NCI-H2029 (cell line): ENCODE measurements at regions not wholly inside any gene's neighbourhood (a gene's known extent, or its start where the extent isn't known, plus 50 kb on each side); places are given as distances from the start of the nearest gene placed in this dataset.
"Not testable (repeated sequence)": the region's sequence is repeated elsewhere in the genome, so short reads cannot be mapped to it uniquely, and the experiment has no call there.

Experiments
- DNase-seq: peaks from one replicate; lab custom pipeline; 2025; lab: John Stamatoyannopoulos, UW

DNA sequence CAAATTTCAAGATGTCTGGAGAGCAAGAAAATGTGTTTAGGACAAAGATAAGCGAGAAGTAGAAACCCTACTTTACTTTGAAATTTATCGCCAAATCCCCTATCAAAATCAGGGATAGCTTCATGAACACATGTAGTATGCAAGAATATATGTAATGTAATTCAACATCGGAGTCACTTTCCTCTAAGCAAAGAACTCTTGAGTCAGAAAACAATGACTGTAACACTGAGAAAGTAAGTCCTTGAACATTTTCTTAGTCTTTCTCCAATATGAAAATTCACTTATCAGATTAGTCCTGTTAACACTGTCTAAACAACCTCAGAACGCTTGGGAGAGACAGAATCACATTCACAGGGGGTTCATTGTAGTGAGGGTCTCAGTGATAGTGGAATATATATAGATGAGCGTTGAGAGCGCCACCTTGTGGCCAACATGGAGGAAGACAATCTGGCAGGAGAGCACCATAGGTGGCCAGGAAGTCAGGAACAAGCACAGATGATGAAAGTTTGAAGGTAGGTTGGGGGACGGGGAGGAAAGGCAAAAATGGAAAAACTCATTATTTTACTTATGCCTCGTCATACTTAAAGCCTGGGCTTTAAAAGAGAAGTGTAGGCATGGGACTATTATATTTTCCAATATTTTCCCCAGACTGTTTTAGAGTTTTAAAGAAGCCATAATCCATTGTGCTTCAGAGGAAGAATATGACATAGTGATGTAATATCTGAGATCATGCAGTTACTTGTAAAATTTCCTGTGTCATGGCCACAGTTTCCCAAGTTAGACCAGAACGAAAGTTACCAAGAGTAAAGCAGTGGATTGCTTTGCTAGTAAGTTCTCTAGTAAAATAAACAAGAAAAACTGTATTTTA lies 115.5 kb upstream of the GNAI1 start:
- DNase-seq, result peak; percentile 20

DNA sequence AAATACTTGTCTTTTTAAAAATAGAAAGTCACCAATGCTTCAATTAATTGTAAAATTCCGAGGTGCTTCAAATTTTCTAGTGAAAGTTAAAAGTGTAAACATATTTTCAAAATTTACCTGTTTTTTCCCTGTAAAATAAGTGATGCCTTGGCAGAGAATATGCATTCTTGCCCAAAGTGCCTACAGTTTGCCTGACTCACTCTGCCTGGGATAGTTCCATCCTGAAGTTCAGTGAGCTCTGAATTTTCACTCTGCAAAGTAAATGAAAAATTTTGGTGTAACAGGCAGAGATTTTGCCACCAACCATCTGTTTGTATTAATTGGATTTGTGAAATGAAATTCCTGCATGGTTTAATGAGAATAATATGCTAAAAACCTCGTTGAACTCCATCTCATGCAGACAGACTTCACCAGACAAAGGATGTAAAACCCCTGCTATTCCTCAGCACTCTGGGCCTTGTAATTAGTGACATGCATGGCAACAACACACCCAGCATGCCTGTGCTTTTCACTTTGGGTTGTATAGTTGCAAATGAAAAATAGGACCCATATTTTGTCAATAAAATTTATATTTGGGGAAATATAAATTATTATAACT lies 117.4 kb upstream of the GNAI1 start:
- DNase-seq, result no peak

DNA sequence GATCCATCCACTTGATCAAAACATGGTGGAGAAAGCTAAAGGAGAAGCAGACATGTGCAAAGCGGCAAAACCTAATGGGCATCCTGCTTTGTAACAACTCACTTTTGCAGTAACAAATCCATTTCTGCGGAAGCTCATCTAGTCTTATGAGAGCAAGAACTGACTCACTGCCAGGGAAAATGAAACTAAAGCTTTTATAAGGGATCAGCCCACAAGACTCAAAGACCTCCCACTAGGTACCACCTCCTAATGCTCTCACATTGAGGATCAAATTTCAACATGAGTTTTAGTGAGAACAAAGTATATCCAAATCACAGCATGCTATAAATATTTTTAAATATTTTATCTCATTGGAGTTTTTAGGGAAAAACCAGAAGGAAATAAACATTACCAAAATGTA lies 120.1 kb upstream of the GNAI1 start:
- no peak for DNase-seq

DNA sequence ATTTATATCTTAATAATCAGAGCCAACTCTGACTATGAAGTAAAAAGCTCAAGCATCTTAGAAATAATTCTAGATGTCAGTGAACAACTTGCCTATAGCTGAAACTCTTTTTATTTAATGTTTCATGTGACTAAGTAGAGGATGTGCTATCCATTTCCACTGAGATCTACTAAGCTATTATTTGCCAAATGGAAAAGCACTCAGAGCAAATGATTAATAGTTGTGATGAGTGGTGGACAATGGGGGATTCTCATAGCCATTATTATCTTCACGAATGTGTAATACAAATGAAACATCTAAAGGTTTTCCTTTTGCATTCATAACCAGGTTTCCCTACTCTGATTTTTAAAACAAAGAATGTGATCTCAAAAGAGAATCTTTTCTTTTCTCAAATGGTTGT lies 126.6 kb upstream of the GNAI1 start:
- no peak for DNase-seq

DNA sequence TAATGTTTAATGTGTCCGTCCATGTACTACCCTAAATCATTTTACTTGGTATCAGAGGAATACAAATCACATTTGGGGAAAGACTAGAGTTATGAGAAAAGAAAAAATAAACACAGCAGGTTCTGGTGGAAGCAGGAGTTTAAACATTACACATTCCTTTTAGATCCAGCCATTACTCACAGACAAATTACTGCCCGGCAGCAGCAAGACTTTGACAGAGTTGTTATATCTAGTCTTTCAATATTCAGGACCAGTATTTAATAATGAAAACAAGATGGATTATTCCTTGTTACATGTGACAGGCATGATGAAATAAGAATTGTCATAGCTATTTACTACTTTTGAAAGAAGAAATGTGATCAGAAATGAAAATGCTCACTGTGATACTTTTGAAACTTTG lies 131.8 kb upstream of the GNAI1 start:
- DNase-seq, result no peak

DNA sequence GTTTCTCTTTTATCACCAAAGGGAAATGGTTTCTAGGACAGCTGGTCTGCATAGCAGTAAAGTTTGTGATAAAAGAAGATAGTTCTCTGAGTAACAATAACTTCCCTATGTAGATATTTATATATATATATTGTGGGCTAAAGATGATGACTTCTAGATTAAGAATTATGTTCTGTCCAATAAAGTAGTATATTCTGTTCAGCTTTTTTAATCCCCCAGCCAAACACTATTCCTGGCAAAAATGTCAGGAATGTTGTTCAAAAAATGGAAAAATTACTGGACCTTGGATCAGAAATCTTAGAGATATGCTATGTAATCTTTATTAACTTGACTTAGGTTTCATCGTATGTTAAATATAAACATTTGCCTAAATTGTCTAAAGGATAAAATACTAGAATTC lies 136.3 kb upstream of the GNAI1 start:
- DNase-seq, result no peak

DNA sequence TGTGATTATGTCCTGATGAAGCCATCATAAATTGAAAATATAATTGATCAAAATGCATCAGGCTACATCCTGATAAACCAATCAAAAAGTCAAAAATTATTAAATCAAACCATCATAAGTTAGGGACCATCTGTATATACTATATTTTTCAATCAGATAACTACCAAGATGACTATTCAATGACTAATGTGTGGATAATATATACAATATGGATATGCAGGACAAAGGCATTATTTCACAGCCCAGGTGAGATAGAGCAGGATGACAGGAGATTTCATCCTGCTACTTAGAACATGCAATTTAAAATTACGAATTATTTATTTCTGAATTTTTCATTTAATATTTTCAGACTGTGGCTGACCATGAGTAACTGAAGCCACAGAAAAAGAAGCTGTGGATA lies 137.3 kb upstream of the GNAI1 start:
- no peak for DNase-seq

DNA sequence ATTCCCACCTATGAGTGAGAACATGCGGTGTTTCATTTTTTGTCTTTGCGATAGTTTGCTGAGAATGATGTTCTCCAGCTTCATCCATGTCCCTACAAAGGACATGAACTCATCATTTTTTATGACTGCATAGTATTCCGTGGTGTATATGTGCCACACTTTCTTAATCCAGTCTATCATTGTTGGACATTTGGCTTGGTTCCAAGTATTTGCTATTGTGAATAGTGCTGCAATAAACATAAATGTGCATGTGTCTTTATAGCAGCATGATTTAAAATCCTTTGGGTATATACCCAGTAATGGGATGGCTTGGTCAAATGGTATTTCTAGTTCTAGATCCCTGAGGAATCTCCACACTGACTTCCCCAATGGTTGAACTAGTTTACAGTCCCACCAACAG lies 138.9 kb upstream of the GNAI1 start:
- DNase-seq, result not testable (repeated sequence)

DNA sequence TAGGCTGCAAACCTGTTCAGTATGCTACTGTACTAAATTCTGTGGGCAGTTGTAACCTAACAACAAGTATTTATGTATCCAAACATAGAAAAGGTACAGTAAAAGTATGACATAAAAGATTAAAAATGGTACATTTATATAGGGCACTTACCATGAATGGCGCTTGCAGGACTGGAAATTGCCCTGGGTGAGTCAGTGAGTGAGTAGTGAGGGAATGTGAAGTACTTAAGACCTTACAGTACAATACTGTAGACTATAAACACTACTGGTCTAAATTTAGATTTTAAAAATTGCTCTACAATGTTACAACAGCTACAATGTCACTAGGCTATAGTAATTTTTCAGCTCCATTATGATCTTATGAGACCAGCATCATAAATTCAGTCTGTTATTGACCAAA lies 146.0 kb upstream of the GNAI1 start:
- no peak for DNase-seq

DNA sequence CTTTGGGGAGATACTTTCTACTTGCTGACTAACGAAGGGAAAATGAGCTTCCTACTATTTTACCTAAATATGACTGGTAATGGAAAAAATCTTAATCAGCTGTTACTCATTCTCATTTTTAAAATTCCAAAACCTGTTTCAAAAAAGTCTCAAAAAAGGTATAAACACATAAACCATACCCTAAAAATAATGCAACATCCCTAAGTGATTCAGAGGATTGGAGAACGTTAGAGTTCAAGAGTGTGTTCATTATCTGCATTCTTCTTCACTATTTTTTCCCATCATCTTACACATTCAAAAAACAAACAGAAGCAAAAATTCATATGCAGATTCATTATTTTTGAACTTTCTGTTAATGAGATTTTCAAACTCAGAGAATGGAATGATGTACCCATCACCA lies 150.4 kb upstream of the GNAI1 start:
- no peak for DNase-seq

DNA sequence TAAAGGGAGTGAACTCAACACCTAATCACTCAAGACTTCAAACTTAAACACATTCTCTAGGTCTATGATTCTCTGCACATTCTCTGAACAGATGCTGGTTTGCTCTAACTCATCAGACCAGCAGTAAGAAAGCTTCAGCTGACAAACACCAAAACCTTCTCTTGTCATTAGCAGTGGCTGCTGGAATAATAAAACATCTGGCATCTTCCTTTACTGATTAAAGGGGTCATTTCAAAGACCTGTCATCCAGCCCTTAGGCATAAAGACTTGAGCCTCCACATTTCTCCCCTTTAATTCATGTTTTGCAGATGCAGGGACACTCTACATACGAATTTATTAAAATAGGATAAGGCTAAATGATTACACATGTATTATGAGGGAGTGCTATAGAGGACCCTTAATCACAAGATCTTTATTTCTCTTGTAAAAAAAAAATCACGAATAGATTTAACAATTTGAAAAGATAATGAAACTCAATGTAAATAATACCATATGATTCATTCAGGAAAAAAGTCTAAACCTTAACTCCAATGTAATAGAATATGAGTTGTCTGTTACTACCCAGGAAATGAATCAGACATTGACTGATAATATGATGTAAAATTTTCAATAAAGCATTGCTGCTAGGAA lies 152.4 kb upstream of the GNAI1 start:
- DNase-seq, result no peak

DNA sequence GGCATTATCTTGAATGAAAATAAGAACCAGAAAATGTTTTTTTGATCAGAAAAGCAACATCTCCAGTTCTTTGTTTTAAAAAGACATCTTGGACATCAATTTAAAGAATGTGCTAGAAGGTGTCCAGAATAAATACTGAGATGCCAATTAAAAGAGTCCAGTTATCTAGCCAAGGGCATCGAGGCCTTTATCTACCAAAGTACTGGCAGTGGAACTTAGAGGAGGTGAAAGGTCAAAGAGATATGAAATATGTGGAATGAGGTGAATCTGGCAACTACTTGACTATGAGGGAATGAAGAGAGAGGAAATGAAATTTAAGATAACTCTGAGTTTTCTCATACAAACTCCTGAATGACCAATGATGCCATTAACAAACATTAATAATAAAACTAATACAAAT lies 154.3 kb upstream of the GNAI1 start:
- DNase-seq, result no peak

DNA sequence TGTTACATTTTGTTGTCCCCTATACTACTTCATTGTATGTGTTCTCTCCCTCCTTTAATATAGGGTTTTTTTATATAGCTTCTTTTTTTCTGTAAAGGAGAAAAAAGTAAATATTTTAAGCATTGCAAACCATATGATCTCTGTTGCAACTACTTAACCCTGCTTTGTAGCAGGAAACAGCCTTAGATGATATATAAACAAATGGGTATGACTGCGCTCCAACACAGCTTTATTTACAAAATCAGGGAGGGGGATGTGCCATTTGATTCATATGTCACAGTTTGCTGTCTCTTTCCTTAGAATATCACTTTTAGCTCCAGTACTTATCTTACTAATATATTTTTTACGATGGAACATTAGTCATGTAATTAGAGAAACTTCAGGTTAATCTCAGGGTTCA lies 155.2 kb upstream of the GNAI1 start:
- DNase-seq, result no peak

DNA sequence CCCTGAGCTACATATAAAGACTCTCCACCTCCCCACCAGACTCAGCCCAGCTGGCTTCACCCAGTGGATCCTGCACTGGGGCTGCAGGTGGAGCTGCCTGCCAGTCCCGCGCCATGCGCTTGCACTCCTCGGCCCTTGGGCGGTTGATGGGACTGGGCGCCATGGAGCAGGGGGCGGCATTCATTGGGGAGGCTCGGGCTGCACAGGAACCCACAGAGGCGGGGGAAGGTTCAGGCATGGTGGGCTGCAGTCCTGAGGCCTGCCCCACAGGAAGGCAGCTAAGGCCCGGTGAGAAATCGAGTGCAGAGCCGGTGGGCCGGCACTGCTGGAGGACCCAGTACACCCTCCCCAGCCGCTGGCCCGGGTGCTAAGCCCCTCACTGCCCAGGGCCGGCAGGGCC lies 157.2 kb upstream of the GNAI1 start:
- DNase-seq, result no peak

DNA sequence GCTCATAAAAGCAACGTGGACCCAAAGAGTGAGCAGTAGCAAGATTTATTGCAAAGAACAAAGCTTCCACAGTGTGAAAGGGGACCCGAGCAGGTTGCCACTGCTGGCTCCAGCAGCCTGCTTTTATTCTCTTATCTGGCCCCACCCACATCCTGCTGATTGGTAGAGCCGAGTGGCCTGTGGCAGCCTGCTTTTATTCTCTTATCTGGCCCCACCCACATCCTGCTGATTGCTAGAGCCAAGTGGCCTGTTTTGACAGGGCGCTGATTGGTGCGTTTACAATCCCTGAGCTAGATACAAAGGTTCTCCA lies 158.0 kb upstream of the GNAI1 start:
- DNase-seq, result not testable (repeated sequence)

DNA sequence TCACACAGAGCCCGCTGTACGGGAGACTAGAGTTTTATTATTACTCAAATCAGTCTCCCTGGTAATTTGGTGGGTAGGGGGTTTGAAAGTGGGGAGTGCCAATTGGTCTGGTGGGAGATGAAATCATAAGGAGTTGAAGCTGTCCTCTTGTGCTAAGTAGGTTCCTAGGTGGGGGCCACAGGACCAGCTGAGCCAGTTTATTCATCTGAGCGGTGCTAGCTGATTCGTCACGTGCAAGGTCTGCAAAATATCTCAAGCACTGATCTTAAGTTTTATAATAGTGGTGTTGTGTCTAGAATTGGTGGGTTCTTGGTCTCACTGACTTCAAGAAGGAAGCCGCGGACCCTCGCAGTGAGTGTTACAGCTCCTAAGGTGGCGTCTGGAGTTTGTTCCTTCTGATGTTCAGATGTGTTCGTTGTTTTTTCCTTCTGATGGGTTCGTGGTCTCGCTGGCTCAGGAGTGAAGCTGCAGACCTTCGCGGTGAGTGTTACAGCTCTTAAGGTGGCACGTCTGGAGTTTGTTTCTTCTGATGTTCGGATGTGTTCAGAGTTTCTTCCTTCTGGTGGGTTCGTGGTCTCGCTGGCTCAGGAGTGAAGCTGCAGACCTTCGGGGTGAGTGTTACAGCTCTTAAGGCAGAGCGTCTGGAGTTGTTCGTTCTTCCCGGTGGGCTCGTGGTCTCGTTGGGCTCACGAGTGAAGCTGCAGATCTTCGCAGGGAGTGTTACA lies 158.5 kb upstream of the GNAI1 start:
- DNase-seq, result not testable (repeated sequence)

DNA sequence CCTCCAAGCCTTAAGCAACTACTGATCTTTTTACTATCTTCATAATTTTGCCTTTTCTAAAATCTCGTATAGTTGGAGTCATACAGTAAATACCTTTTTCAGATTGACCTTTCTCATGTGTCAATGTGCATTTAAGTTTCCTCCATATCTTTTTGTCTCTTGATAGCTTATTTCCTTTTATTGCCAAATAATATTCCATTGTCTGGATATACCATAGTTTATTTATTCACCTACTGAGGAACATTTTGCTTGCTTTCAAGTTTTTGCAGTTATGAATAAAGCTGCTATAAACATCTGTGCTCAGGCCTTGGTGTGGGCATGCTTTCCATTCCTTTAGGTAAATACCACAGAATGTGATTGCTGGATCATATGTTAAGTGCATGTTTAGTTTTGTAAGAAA lies 161.2 kb upstream of the GNAI1 start:
- DNase-seq, result no peak

DNA sequence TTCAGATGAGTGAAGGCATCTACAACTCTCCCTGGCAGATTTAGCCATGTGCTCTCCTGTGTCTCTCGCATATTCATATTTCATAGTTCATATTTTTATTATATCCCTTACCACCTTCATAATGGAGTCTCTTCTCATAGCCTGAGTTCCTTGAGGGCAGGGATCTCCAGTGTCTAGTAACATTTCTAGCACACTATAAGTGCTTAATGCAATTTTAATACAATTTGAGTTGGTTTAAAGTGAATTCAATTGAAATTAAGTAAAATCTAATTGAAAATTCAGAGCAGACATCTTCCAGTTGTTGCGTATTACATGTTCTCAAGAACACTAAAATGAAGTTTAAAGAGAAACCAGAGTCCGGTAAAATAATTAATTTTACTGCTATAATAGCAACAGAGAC lies 163.6 kb upstream of the GNAI1 start:
- DNase-seq, result no peak

DNA sequence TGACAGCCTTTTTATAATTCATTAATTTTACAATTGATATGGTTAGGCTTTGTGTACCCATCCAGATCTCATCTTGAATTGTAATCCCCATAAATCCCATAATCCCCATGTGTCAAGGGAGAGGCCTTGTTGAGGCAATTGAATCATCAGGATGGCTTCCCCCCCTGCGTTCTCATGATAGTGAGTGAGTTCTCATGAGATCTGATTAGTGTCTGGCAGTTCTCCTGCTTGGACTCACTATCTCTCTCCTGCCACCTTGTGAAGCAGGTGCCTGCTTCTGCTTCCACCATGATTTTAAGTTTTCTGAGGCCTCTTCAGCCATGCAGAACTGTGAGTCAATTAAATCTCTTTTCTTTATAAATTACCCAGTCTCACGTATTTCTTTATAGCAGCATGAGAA lies 165.7 kb upstream of the GNAI1 start:
- DNase-seq, result no peak

DNA sequence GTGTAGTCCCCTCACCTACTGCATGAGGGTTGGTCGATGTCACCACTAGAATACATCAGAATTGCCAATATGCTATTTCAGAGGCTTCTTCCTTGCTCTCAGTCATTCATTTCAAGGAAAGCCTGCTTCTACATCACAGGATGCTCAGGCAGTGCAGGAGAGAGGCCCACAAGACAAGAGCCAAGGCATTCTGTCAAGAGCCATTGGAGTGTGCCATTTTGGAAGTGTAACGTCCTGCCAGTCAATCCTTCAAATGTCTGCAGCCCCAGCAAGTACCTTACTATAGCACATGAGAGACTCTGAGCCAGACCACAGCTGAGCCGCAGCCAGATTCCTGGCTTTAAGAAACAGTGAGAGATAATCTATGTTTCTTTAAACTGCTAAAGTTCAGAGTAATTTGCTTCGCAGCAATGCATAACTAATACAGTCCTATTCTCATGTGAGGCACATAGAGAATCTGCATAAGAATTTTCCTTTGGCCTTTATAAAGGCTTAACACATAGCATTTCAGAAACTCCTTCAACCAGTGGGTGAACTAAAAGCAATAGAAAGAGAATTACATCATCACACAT lies 166.5 kb upstream of the GNAI1 start:
- DNase-seq, result no peak

DNA sequence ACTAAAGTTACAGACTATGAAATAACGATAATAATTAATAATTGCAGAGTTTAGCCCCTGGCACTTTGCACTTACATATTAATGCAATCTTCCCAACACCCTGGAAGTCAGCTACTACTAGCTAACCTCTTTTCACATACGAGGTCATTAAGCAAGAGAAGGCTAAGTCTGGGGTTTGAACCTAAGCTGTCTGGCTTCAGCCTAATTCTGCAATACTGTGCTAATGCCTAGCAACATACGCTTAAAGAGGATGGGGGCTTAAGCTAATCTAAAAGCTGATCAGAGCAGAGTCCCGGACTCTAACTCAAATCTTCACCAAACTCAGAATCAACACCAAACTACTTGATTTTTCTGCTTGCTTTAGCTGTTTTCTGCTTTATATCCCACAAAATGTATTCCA lies 168.7 kb upstream of the GNAI1 start:
- no peak for DNase-seq

DNA sequence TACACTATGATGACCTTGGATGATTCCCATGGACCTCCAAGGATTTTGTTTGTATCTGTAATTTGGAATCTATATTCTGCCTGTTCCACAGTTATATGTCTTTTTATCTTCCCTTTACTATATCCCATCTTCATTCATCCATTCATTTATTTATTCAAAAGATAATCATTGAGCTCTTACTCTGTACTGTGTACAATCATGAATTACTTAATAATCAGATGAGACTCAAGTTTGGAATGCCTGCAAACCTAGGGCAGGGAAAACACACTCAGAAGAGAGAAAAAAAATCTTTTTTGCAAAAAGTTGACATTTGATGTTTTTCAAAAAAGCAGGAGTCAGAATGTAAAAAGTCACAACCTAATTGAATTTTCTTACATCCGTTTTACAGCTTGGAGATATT lies 170.2 kb upstream of the GNAI1 start:
- DNase-seq, result no peak

DNA sequence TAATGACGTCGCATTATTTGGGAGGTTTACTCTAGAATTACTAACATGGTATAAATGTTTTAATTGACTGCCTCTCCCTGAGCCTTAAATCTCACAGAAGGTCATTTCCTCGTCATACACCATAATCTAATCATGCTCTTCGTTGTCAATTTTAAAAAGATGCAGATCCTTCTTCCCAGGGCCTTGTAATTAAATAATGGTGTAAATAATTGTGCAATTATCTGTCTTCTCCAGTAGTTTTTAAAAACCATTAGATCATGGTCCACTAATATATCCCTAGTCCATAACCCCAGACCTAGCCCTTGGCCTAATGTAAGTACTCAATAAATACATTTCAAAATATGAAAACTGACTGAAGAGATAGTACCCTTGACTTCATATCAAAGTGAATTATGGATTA lies 181.5 kb upstream of the GNAI1 start:
- DNase-seq, result no peak
